GM21526 (cell line): ENCODE measurements at regions not wholly inside any gene's neighbourhood (a gene's known extent, or its start where the extent isn't known, plus 50 kb on each side); places are given as distances from the start of the nearest gene placed in this dataset.
A peak's percentile ranks its signal among the peaks of the same experiment; 100 is the strongest.
"Not testable (repeated sequence)": the region's sequence is repeated elsewhere in the genome, so short reads cannot be mapped to it uniquely, and the experiment has no call there.

ENCODE experiments used
- ATAC-seq: cut with Tn5 transposase; IDR thresholded peaks from one replicate; pipeline ENCODE4 v1.9.1; 2021; ENCODE audit warnings: moderate library complexity; ENCODE audit not compliant: unreplicated experiment, low FRiP score

- no peak for ATAC-seq
These were observed 101.8 kb downstream of the NUFIP1 start for GRCh38 chr13:44887515-44887914.

- no peak for ATAC-seq
These were observed 105.1 kb downstream of the NUFIP1 start for GRCh38 chr13:44884076-44884729.

GRCh38 chr13:44879452-44880058 is 109.7 kb downstream of the NUFIP1 start:
- no peak for ATAC-seq

- ATAC-seq: no peak
These were observed 112.4 kb downstream of the NUFIP1 start for GRCh38 chr13:44876782-44877324.

GRCh38 chr13:44874886-44875630 is 114.2 kb downstream of the NUFIP1 start:
- ATAC-seq: no peak

- ATAC-seq: no peak
These were observed 115.1 kb downstream of the NUFIP1 start for GRCh38 chr13:44874176-44874575.

- no peak for ATAC-seq
These were observed 115.8 kb downstream of the NUFIP1 start for GRCh38 chr13:44873461-44873860.

- no peak for ATAC-seq
These were observed 116.5 kb downstream of the NUFIP1 start for GRCh38 chr13:44872751-44873150.

- ATAC-seq: no peak
These were observed 118.8 kb downstream of the NUFIP1 start for GRCh38 chr13:44870456-44870929.

- no peak for ATAC-seq
These were observed 120.1 kb downstream of the NUFIP1 start for GRCh38 chr13:44869167-44869566.

- ATAC-seq: peak; percentile 90
These were observed 120.9 kb downstream of the NUFIP1 start for GRCh38 chr13:44868397-44868796.

GRCh38 chr13:44867825-44868224 is 121.4 kb downstream of the NUFIP1 start:
- no peak for ATAC-seq

- ATAC-seq: no peak
These were observed 122.8 kb downstream of the NUFIP1 start for GRCh38 chr13:44866411-44866911.

GRCh38 chr13:44865722-44866410 is 123.4 kb downstream of the NUFIP1 start:
- ATAC-seq: no peak

- not testable (repeated sequence) for ATAC-seq
These were observed 125.6 kb downstream of the NUFIP1 start for GRCh38 chr13:44863641-44864040.

- ATAC-seq: no peak
These were observed 128.8 kb downstream of the NUFIP1 start for GRCh38 chr13:44860454-44860853.

- ATAC-seq: no peak
These were observed 131.5 kb downstream of the NUFIP1 start for GRCh38 chr13:44857736-44858135.

- ATAC-seq: no peak
These were observed 132.2 kb downstream of the NUFIP1 start for GRCh38 chr13:44857061-44857460.

- no peak for ATAC-seq
These were observed 133.4 kb downstream of the NUFIP1 start for GRCh38 chr13:44855860-44856259.

- no peak for ATAC-seq
These were observed 134.8 kb downstream of the NUFIP1 start for GRCh38 chr13:44854313-44855060.
